Stimulated activated CD4-positive, alpha-beta T cell treated with anti-CD3 and anti-CD28 coated beads, Interleukin-1b, Interleukin-23, amount 100 ng/mL, for 48 hours (primary cell): ENCODE measurements at regions not wholly inside any gene's neighbourhood (a gene's known extent, or its start where the extent isn't known, plus 50 kb on each side); places are given as distances from the start of the nearest gene placed in this dataset.
A peak's percentile ranks its signal among the peaks of the same experiment; 100 is the strongest.

Experiments used
- DNase-seq: peaks from one replicate; pipeline ENCODE4 v3.0.0-alpha.2; 2020

DNA sequence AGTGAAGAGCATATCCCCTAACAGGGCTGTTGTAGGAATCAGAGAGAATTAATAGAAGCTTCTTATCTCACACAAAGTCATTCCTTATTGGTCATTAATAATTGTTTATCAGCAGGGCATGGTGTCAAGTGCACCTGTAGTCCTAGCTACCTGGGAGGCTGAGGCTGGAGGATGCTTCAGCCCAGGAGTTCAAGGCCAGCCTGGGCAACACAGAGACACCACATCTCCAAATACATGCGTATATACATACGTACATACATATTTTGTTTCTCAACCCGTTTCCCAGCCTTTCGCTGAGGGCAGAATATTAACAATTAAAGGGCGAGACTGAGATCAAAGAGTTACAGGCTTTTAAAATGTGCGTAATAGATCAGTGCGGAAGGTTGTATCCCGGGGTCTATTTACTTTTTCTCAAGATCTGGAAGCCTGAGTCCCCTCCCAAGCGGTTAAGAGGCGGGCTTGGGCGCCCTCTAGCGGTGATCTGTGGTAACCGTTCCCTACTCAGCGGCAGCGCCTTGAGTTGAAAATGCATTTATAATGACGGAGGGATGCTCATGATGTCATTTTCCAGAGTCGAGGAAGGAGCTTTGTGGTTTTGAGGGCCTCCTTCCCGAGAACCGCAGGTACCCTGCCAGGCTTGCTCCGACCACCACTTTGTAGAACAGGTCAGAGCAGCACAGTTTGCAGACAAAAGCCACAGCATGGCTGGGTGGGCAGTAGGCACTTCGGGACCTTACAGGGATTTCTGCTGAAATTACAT lies 169.6 kb upstream of the GPR12 start:
- peak; percentile 65 for DNase-seq

DNA sequence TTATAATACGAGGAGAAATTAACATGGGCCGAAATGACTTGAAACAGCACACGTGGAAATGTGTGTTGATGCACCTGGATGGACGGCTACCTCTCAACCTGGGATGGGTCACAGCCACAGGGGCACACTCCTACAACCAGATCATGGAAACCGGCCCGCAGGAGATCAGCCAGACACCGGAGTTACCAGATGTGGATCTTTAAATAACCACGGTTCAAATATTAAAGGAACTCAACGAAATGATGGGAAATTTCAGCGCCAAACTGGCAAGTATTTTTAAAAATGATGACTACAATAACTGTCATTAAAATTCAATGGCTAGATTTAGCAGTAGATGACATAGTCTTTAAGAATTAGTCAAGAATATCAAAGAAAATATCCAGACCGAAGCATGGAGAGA lies 166.9 kb upstream of the GPR12 start:
- DNase-seq = no peak

DNA sequence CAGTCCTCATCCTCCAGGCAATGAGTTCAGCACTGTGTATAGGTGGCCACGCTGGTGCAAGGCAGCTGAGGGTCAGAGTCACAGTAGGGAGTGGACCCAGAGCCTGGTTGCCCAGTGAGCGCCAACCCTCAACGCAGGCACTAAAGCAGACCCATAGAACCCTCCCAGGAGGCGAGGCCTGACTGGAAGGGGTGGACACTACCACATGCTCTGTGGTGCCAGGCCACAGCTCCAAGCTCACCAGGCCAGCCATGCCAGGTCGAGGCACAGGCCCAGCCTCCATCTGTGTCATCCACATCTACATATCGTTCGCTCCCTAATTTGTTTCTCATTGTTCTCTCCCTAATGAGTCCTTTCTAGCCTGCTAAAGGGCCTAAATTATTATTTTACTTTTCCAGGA lies 165.8 kb upstream of the GPR12 start:
- DNase-seq = no peak

DNA sequence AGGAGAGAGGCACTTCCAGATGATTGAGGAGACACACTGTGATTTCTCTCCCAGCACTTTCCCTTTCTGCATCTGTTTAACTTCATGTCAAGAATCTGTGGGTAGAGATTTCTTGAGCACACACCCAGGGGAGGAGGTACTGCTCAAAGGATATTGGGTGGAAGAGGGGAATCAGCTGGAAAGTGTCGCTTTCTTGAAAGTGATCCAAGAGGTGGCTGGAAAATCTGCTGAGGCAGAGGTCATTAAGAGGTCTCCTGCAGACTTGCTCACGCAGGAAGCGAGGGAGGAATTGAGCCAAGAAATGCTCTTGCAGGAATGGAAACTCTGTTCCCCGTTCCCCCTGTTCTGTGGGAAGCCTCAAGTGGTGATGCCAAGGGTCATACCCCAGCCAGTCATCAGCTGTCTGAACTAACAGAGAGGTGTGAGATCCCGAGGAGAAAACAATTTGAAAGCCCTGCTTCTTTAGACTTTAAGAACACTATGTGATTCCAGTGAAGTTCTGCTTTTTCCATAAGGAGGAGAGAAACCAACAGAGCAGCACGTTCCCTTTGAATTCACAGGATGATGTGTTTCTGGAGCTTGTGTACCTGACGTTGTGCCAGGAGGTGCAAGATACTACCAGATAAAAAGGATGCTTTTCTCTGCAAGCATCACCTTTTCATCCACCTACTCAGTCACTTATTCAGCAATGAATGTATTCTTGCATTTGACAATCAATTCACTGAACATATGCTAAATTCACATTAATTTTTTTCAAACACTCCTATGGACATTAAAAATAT lies 163.4 kb upstream of the GPR12 start:
- DNase-seq = no peak

DNA sequence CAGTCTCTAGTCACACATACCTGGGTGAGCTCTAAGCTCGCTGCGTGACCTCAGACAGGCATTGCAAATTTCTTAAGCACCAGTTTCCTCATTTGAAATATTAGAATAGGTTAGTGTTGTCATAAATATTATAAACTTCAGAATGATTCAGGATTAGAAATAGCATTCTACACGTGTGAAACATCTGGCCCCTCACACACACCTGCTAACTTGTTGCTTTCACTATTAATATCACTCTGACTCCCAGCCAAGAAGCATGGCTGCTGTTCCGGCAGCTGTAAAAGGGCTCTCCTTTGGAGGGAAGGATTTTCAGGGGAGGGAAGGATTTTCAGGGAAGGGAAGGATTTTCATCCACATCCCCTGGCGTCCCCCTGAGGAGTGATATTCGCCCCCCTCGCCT lies 161.3 kb upstream of the GPR12 start:
- no peak for DNase-seq

DNA sequence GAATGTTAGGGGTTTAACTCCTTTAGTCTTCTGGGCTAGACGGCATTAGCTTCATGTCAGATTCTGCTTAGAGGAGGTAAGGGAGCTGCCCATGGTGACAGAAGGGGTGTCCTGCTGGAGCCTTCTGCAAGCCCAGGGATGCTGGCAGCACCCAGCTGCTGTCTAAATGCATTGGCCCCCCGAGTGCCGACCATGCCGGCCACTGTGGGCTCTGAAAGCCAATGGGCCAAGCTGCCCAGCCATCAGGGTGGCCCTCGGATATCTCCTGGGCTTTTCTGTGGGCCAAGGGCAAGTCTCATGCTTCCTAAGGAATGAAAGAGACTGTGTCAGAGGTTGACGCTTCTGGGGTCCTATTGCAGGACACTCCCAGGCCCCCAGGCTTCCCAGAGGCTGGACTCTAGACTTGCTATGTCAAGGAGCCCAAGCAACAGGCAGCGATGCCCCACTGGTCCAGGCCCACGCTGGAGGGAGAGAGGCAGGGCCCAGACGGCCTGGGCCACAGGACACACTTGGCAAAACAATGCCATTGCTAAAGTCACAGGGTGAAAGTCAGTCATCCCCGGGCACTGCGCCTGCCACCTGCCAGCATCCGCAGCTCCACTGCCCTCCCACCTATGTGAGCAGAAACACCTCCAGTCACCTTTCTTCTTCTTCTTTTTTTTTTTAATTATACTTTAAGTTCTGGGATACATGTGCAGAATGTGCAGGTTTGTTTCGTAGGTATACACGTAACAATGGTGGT lies 160.2 kb upstream of the GPR12 start:
- no peak for DNase-seq

DNA sequence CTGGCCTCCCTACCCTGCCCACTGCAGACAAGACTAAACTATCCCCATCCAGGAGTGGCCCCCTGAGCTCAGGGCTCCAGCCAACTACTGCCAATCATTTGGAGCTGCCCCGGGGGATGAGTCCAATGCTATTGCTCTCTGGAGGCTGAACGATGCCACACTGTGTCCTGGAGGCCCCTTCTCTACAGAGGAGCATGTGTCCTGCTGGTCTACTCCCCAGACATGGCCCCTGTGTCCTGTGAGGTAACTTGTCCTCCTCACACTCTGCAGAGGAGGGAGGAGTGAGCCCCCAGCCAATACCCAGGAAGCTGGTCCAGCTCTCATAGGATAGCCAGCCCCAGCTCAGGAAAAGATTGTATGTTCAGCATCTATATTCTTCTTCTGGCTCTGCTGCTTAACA lies 159.1 kb upstream of the GPR12 start:
- no peak for DNase-seq

DNA sequence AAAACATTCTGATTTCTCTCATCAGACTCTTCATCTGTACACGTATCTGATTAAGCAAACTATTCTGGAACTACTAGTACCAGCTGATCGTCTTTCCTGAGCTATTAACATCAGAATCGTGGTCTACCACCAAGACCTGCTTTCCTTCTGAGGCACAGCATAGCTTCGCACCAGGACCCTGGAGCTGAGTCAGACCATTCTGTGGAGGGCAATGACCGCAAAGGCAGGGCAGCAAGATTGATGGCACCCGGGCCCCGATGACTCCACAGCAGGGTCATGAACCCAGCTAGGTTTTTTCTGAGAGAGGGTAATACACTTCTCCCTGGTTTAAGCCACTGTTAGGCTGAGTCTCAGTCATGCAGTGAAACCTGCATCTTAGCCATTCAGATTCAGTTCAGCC lies 158.7 kb upstream of the GPR12 start:
- DNase-seq = no peak

DNA sequence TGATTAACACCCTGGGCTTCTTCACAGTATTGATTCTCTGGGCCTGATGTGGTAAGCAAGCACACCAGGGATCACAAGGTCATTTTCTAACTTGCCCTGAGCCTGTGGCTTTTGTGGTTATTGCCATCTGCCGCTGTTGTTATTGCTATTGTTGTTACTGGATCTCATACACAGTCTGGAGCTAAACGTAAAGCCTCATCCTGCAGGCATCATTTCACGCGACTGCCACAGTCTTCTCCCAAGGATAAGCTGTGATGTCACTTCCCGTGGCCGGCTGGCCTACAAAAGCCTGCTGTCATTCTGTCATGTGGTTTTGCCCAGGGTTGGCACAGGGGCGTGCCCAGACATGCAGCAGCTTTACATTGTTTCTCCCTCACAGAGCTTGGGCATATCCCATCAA lies 154.0 kb upstream of the GPR12 start:
- no peak for DNase-seq

DNA sequence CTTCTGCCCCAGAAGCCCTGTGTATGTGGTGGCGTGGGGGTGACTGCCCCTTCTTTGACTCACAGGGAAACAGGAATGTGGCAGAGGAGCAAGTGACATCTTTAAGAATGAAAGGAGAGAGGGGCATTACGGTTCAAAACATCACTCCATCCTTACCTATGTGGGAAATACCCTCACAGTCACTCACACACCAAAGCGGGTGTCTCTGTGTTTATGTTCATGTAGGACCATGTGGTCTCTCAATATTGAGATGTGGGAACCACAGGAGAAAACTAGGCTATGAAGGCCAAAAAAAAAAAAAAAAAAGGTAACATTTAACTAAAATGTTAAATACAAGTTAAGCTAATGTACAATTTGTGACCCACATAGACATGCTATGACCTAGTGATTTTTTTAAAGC lies 153.6 kb upstream of the GPR12 start:
- DNase-seq = no peak

DNA sequence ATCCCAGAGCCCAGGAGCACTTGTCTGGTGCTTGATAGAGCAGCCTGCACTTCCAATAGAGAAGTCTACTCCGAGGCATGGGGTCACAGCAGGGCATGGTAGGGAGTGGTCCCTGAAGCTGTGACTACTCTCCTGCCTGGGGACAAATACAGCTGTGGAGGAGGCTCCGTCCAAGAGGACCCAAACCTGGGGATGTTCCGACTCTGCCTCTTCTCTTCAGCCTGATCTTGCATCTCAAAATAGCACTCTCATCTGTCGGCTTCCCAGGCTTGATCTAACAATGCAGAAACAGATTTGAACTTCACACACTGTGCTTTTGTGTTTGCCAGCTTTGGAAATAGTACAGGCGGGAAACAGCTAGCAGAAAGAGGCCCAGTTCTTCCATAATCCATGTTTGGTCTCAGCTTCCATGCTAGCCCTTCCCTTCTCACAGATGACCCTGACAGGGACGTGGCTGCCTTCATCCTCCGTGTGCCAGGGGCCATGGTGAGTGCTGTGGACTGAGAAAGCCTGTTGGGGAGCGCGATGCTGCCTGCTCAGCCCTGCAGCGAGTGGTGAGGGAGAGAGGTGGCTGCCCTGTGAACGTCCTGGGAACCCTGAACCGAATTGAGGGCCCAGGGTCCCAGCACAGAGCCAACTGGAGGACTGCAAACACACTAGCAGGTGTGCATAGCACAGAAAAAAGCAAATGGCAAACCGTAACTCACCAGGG lies 150.3 kb upstream of the GPR12 start:
- no peak for DNase-seq

DNA sequence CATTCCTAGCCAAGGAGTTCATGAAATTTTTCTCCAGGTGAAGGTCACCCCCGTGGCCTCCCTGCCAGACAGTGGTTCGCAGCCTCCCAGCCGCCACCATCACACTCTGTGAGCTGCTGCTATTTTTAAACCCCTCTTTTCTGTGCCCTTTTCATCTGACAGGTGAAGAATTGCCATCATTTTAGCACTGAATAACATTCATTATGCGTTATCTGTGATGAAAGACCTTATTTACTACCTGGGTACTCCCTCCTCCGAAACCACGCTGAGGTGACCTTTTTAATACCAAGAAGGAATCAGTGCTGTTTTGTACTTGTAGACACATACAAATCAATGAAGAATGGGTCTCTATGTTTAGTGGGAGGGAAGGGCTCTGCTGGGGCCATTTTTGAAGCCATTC lies 148.9 kb upstream of the GPR12 start:
- no peak for DNase-seq

DNA sequence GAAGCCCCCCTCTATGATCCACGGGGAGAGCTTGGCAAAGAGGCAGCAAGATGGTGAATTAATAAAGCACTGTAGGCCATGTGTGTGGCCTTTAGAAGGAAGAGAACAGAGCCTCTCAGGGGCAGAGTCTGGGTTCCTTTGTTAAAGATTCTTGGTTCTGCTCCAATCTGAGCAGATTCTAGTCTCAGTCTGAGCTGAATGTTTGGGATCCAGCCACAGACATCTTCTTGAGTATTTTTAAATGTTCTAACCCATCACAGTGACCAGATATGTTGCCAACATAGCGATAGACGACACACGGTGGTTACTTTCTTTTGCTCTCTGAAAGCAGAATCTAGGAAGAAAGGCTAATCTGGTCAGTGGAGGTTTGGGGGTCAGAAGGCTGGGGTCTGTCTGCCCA lies 147.5 kb upstream of the GPR12 start:
- no peak for DNase-seq

DNA sequence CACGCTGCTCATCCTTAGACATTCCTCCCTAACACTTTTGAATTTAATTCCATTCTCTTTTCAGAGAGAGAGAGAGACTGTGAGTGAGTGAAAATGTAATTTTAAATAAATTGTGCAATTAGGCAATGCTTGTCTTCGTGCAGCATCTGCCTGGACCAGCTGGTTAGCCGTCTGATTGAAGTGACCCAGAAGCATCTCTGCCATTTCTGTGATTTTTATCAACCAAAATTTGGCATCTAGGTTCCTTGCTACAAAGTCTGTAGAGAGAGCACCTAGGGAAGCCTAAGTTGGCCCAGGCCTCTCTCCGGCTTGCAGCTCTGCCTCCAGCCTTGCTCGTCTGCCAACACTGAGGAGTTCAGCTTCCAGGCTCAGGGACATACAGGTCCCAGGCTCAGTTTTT lies 138.6 kb upstream of the GPR12 start:
- no peak for DNase-seq

DNA sequence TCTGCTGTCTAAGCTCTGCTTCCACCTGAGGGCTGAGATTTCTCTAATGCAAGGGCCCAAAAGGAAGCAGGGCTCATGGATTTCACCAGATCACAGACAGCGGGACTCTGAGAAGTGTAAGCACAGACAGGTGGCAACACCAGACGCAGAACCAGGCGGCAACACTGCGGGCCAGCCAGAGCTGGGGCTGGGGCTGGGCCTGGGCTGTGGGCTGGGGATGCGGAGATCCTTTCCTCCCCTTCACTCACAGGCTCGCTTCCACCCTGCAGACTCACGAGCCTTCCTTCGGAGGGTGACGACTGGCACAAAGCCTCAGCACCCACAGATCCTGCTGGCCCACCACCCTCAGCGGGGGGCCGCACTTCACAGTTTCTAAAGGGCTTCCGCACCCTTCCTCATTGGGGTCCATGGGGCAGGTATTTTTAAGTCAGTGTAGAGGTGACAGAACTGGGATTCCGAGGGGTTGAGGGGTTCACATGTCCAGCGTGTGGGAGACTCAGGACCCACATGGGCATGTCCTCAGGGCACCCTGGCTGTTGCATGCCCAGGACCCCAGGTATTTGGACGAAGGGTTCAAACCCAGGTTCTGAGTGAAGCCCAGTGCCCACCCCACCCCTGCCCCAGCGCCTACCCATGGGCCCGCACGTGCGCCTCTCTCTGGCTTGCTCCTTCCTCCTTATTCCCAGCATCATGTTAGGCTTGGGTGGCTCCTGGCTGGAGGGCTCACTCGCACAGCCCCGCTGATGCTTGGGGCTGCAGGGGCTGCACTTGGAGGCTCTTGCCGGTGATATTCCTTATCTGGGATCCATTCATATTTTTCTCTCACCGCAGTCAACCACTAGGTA lies 137.3 kb upstream of the GPR12 start:
- no peak for DNase-seq

DNA sequence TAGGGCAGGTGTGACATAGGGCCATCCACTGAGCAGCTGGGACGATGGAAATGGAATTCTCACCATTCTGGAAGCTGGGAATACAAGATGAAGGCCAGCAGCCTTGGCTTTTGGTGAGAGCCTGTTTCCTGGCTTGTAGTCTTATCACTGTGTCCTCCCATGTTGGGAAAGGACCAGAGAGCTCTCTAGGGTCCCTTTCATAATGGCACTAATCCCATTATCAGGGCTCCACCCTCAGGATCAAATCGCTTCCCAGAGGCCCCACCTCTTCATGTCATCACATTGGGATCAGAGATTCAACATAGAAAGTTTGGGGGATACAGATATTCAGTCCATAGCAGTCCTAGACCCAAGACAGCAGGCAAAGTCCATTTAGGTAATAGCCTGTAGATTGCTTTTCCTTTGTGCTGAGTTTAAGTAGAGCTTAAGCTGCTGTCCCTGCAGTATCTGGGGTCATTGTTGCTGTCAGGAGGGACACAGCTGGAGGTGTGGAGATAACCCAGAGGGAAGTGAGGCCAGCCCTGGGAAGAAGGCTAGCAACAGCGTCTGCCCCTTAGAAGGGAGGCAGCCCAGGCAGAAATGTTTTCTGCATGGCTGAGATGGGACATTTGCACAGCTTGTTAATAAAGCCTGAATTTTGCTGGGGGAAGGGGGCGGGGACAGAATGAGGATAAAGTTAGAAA lies 136.5 kb upstream of the GPR12 start:
- DNase-seq = no peak

DNA sequence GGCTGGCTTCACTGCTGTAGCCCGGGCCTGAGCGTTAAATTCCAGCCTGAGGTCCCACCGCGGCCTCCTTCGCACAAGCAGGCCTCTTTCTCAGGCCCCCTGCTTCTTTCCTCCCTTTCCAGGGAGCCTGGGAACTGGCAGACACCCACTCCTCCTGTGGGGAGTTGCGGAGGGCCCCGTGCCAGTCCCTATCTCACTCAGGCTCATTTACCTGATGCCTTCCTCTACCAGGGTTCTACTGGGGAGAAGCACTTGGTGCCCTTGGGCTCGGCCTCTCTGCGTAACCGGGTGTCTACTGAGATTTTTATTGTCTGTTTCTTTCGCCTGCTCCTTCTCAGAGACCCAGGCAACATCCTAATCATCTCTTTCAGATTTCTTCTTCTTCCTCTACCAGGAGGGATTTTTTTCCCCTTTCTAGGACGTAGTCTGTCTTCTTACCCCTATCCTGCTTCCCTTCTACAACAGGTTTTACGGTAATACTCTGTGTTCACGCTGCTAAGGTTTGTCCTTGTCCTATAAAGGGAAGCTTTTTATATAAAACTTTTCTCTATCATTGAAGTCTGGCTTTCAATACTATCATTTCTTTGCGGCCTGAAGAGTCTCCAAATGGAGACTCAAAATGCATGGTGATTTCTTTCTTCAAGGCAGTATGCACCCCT lies 135.4 kb upstream of the GPR12 start:
- no peak for DNase-seq

DNA sequence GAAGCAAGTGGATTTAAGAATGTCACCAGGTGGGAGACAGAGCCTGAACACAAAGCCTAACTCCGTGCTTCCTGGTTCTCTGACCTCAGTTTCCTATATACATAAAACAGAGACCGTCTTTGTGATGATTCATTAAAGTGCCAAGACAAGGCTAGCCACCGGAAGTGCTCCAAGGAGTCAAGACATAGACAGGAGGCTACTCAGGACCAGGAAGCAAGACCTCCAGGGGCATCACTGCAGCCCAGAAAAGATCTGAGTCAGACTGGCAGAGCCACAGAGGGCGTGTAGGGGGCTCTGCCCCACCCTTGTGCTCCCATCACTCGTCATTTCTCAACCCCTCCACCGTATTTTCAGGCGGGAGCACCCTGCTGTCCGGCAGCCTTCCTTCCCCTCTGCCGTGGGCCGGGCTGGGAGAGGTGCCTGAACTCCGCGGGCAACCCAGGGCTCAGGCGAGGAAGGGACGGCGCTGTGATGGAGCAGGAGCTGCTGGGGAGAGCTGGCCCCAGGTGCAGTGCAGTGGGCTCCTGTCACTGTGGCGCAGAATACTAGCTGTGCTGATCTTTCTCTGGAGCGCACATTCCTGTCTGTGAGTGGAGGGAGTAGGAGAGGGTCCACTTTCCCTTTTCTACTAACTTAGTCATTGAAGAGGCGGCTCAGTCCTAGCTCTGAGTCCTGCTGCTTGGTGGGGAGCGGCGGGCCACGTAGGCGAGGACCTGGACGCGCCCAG lies 134.7 kb upstream of the GPR12 start:
- DNase-seq = no peak

DNA sequence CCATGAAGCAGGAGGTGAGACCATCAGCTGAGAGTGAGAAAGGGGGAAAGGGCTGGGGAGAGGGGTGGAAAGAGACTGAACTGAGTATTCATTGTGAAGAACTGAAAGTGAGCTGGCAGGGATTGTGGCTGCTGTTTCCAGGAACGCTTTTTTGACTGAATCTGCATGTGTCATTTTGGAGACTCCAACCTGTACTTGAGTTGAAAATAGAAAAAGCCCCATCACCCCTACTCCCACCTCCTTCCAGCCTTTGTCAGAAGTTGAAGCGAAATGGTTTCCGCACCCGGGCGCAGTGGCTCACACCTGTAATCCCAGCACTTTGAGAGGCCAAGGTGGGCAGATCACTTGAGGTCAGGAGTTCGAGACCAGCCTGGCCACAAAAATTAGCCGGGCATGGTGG lies 128.0 kb upstream of the GPR12 start:
- DNase-seq = no peak

DNA sequence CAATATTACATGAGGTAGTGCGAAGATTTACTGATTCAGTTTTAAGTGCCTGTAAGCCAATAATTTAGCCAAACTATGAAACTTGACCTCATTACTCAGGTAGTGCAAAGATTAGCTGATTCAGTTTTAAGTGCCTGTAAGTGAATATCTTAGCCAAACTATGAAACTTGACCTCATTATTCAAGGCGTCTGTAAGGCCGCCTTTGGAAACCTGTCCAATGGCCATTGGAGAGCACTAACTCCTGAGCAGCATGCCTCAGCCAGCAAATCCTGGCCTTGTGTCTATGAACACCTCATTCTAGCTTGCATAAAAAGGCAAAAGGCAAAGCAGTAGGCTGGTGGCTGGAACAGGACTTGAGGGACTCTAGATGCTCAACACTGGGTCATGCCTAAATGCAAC lies 127.0 kb upstream of the GPR12 start:
- no peak for DNase-seq
